AG09319 (cell line): ENCODE measurements at regions not wholly inside any gene's neighbourhood (a gene's known extent, or its start where the extent isn't known, plus 50 kb on each side); places are given as distances from the start of the nearest gene placed in this dataset.

ENCODE experiments used
- DNase-seq: peaks from one replicate; pipeline ENCODE4 v3.0.0-alpha.2; 2010; ENCODE audit warnings: low read depth; ENCODE audit errors: extremely low read depth
- CTCF ChIP-seq: IDR thresholded peaks from 2 replicates; pipeline ENCODE4 v1.5.1; 2011; ENCODE audit warnings: low read depth, mild to moderate bottlenecking, inconsistent platforms, low read length, moderate library complexity

GRCh38 chr1:207218512-207219362 is 102.7 kb upstream of the CD55 start:
- no peak for DNase-seq
- no peak for TF ChIP-seq CTCF

- no peak for TF ChIP-seq CTCF
- no peak for DNase-seq
These were observed 101.2 kb upstream of the CD55 start for GRCh38 chr1:207219979-207220889.

GRCh38 chr1:207221934-207222351 is 99.5 kb upstream of the CD55 start:
- TF ChIP-seq CTCF, result no peak
- DNase-seq, result no peak

- no peak for TF ChIP-seq CTCF
- no peak for DNase-seq
These were observed 98.3 kb upstream of the CD55 start for GRCh38 chr1:207223162-207223561.

GRCh38 chr1:207224666-207225065 is 96.8 kb upstream of the CD55 start:
- no peak for TF ChIP-seq CTCF
- no peak for DNase-seq

GRCh38 chr1:207227131-207227630 is 94.3 kb upstream of the CD55 start:
- no peak for TF ChIP-seq CTCF
- no peak for DNase-seq
